Neural cell (in vitro differentiated cells): ENCODE measurements at regions not wholly inside any gene's neighbourhood (a gene's known extent, or its start where the extent isn't known, plus 50 kb on each side); places are given as distances from the start of the nearest gene placed in this dataset.

Experiments
- CTCF ChIP-seq: fragments of 450-650 bp; IDR thresholded peaks from 2 replicates; pipeline ENCODE4 v1.5.1; 2014; ENCODE audit warnings: antibody characterized with exemption, mild to moderate bottlenecking, moderate library complexity; ENCODE audit not compliant: poor library complexity, severe bottlenecking
- EP300 ChIP-seq: fragments of 450-650 bp; conservative IDR thresholded peaks from 2 replicates; pipeline ENCODE4 v1.6.1; 2014; ENCODE audit warnings: antibody characterized with exemption, mild to moderate bottlenecking, moderate library complexity; ENCODE audit not compliant: poor library complexity, severe bottlenecking
- MXI1 ChIP-seq: fragments of 450-650 bp; conservative IDR thresholded peaks from 2 replicates; pipeline ENCODE4 v1.6.1; 2014; ENCODE audit warnings: antibody characterized with exemption, mild to moderate bottlenecking; ENCODE audit not compliant: poor library complexity, severe bottlenecking
- POLR2AphosphoS5 ChIP-seq: IDR thresholded peaks from 2 replicates; pipeline ENCODE4 v1.6.1; 2012
- RAD21 ChIP-seq: fragments of 450-650 bp; conservative IDR thresholded peaks from 2 replicates; pipeline ENCODE4 v1.6.1; 2014; ENCODE audit warnings: antibody characterized with exemption, mild to moderate bottlenecking, moderate library complexity
- SMC3 ChIP-seq: fragments of 450-650 bp; conservative IDR thresholded peaks from 2 replicates; pipeline ENCODE4 v1.6.1; 2014; ENCODE audit warnings: antibody characterized with exemption, mild to moderate bottlenecking, moderate library complexity; ENCODE audit not compliant: poor library complexity
- TAF1 ChIP-seq: IDR thresholded peaks from 2 replicates; pipeline ENCODE4 v1.6.1; 2012; ENCODE audit warnings: low read depth
- TF ChIP-seq, protein P1 (sequence below): IDR thresholded peaks from 2 replicates; pipeline ENCODE4 v1.6.1; 2012; ENCODE audit warnings: borderline replicate concordance

GRCh38 chr10:125534515-125534914 is 148.4 kb downstream of the TEX36 start:
- TF ChIP-seq MXI1 (no peak), CTCF (no peak), POLR2AphosphoS5 (no peak), RAD21 (no peak), EP300 (no peak), SMC3 (no peak), TAF1 (no peak)
- TF ChIP-seq, protein P1, sequence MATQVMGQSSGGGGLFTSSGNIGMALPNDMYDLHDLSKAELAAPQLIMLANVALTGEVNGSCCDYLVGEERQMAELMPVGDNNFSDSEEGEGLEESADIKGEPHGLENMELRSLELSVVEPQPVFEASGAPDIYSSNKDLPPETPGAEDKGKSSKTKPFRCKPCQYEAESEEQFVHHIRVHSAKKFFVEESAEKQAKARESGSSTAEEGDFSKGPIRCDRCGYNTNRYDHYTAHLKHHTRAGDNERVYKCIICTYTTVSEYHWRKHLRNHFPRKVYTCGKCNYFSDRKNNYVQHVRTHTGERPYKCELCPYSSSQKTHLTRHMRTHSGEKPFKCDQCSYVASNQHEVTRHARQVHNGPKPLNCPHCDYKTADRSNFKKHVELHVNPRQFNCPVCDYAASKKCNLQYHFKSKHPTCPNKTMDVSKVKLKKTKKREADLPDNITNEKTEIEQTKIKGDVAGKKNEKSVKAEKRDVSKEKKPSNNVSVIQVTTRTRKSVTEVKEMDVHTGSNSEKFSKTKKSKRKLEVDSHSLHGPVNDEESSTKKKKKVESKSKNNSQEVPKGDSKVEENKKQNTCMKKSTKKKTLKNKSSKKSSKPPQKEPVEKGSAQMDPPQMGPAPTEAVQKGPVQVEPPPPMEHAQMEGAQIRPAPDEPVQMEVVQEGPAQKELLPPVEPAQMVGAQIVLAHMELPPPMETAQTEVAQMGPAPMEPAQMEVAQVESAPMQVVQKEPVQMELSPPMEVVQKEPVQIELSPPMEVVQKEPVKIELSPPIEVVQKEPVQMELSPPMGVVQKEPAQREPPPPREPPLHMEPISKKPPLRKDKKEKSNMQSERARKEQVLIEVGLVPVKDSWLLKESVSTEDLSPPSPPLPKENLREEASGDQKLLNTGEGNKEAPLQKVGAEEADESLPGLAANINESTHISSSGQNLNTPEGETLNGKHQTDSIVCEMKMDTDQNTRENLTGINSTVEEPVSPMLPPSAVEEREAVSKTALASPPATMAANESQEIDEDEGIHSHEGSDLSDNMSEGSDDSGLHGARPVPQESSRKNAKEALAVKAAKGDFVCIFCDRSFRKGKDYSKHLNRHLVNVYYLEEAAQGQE = no peak
